ENCODE measurements at regions not wholly inside any gene's neighbourhood (a gene's known extent, or its start where the extent isn't known, plus 50 kb on each side); places are given as distances from the start of the nearest gene placed in this dataset.

DNA sequence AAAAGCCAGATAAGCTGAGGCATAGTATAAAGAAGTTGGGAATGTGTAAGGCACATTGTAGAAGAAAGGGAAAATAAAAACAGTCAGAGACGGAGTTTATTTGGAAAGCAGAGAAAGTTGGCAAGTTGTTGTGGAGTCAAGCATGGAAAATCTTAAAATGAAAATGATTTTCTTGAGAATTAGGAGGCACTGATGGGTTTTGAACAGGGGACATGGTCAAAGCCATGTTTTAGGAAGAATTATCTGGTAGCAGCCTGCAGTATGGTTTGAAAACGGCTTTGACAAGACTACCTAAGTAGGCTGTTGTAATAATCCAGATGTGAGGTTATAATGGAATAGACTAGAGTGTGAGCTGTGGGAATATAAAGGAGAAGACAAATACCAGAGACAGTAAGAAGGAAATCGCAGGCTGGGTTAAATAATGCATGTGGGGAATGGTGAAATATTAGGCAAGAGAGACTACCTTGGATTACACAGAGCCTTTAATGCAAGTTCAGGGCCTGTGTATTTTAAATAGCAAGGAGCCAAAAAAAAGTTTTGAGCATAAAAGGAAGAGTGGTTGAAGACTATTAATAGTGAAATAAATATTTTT lies 130.4 kb upstream of the MEOX2 start:
- TF ChIP-seq RNF2 (IDR thresholded peaks at IDR 0.05) (no peak), YY1 (IDR thresholded peaks at IDR 0.05; ENCODE audit: borderline replicate concordance in 1 of 3, control insufficient read depth in 1 of 3, extremely low read depth in 1 of 3, insufficient read depth in 3 of 3, insufficient read length in 1 of 3, insufficient replicate concordance in 2 of 3, low read depth in 1 of 3, low read length in 2 of 3) (no peak), HLTF (IDR thresholded peaks at IDR 0.05) (no peak)
